Endothelial cell of umbilical vein (primary cell): ENCODE measurements at regions not wholly inside any gene's neighbourhood (a gene's known extent, or its start where the extent isn't known, plus 50 kb on each side); places are given as distances from the start of the nearest gene placed in this dataset.
A peak's percentile ranks its signal among the peaks of the same experiment; 100 is the strongest.

Experiments used
- BruUV-seq: library from RNA; stranded (reverse); fragments of 400-500 nt; replicated peaks from 2 replicates; lab custom pipeline; 2021; lab: Mats Ljungman, UMichigan
- CTCF ChIA-PET: fragments of 300-600, 350-600 bp; sonication (Branson Sonifier 250); formaldehyde crosslinking; loops from one replicate; lab custom pipeline; 2021; ENCODE audit warnings: antibody characterized with exemption, inconsistent platforms; lab: Charles Lee
- POLR2A ChIA-PET: fragments of 300-600, 350-600 bp; sonication (Branson Sonifier 250); formaldehyde crosslinking; loops from one replicate; lab custom pipeline; 2021; ENCODE audit warnings: antibody characterized with exemption, inconsistent platforms; lab: Charles Lee
- DNase-seq: peaks from one replicate; pipeline ENCODE4 v3.0.0-alpha.2; 2011; ENCODE audit warnings: low read depth, low spot score
- FAIRE-seq: peaks from 2 replicates; lab custom pipeline; 2011; peaks lifted over from hg19 to GRCh38; lab: Jason Lieb, UNC
- H2AFZ ChIP-seq: 2 replicates; pipeline ENCODE4 v1.6.0; 2012; ENCODE audit warnings: low read depth, low read length, control low read depth, inconsistent platforms
- H3K27ac ChIP-seq: 2 replicates; pipeline ENCODE4 v1.5.1; 2011; ENCODE audit warnings: low read depth, mild to moderate bottlenecking, control low read depth, low read length, moderate library complexity; ENCODE audit not compliant: insufficient read depth
- H3K27me3 ChIP-seq, 2 experiments: 2 replicates each; pipeline versions ENCODE4 v1.6.0 to v1.6.1; 2011; ENCODE audit warnings: low read length in 2 of 2, mixed read lengths in 1 of 2; ENCODE audit not compliant: control insufficient read depth in 2 of 2, insufficient read depth in 2 of 2
- H3K36me3 ChIP-seq, 2 experiments: 2 replicates in 1 of 2; 3 replicates in 1 of 2; pipeline ENCODE4 v1.5.1; 2011; ENCODE audit warnings: low read length in 2 of 2, mild to moderate bottlenecking in 1 of 2, moderate library complexity in 1 of 2; ENCODE audit not compliant: control insufficient read depth in 2 of 2, insufficient read depth in 2 of 2; ENCODE audit errors: extremely low read depth in 1 of 2
- H3K4me1 ChIP-seq: 3 replicates; pipeline ENCODE4 v1.5.1; 2011; ENCODE audit warnings: mild to moderate bottlenecking, low read length; ENCODE audit not compliant: control insufficient read depth, insufficient read depth; ENCODE audit errors: extremely low read depth
- H3K4me2 ChIP-seq: 2 replicates; pipeline ENCODE4 v1.6.1; 2011; ENCODE audit warnings: low read length, control low read depth, mixed read lengths; ENCODE audit not compliant: insufficient read depth
- H3K4me3 ChIP-seq, 3 experiments: fragments of 200-600 bp in 1 of 3; sonication (generic), shearing (Covaris generic) in 1 of 3; replicated peaks in 1 of 3; 2 replicates each; pipeline ENCODE4 v1.5.1; 2011 to 2016; ENCODE audit warnings: control low read depth in 3 of 3, low read length in 3 of 3, mild to moderate bottlenecking in 2 of 3, inconsistent platforms in 1 of 3, low read depth in 1 of 3, moderate library complexity in 1 of 3; ENCODE audit not compliant: insufficient read depth in 1 of 3
- H3K79me2 ChIP-seq: 2 replicates; pipeline ENCODE4 v1.6.0; 2012; ENCODE audit warnings: low read length, inconsistent platforms; ENCODE audit not compliant: control insufficient read depth, insufficient read depth
- H3K9ac ChIP-seq: replicated peaks from 2 replicates; pipeline ENCODE3; 2011; ENCODE audit warnings: low read length, control low read depth; ENCODE audit not compliant: insufficient read depth; ENCODE audit errors: extremely low read depth
- H3K9me1 ChIP-seq: replicated peaks from 3 replicates; pipeline ENCODE4 v1.6.0; 2011; ENCODE audit warnings: mild to moderate bottlenecking, low read length; ENCODE audit not compliant: control insufficient read depth, insufficient read depth; ENCODE audit errors: extremely low read depth
- H3K9me3 ChIP-seq: replicated peaks from 2 replicates; pipeline ENCODE4 v1.5.1; 2012; ENCODE audit warnings: low read length, inconsistent platforms; ENCODE audit not compliant: control insufficient read depth, insufficient read depth
- H4K20me1 ChIP-seq: replicated peaks from 2 replicates; pipeline ENCODE3; 2011; ENCODE audit warnings: mild to moderate bottlenecking, low read length; ENCODE audit not compliant: control insufficient read depth, insufficient read depth; ENCODE audit errors: extremely low read depth
- EZH2 ChIP-seq: IDR thresholded peaks from 2 replicates; pipeline ENCODE4 v1.6.1; 2012; ENCODE audit warnings: borderline replicate concordance, low read depth, mild to moderate bottlenecking, moderate library complexity, low read length, inconsistent platforms; ENCODE audit not compliant: severe bottlenecking
- FOS ChIP-seq: IDR thresholded peaks from 2 replicates; pipeline ENCODE4 v1.6.1; 2011; ENCODE audit warnings: mild to moderate bottlenecking, low read length, moderate library complexity, borderline replicate concordance; ENCODE audit not compliant: insufficient read depth
- GATA2 ChIP-seq: IDR thresholded peaks from 2 replicates; pipeline ENCODE4 v1.7.0; 2011; ENCODE audit warnings: low read depth, mild to moderate bottlenecking, moderate library complexity, mixed read lengths, low read length; ENCODE audit not compliant: insufficient read length, insufficient read depth
- JUN ChIP-seq: IDR thresholded peaks from 2 replicates; pipeline ENCODE4 v1.6.1; 2011; ENCODE audit warnings: borderline replicate concordance, low read depth; ENCODE audit not compliant: insufficient read length, insufficient read depth
- MAX ChIP-seq: IDR thresholded peaks from 2 replicates; pipeline ENCODE4 v1.6.1; 2011; ENCODE audit not compliant: insufficient read depth, insufficient read length
- MYC ChIP-seq: IDR thresholded peaks from one replicate; pipeline ENCODE4 v1.6.1; 2011; ENCODE audit warnings: mild to moderate bottlenecking, low read depth, low read length
- POLR2A ChIP-seq: IDR thresholded peaks from 2 replicates; pipeline ENCODE4 v1.6.1; 2012; ENCODE audit warnings: low read depth, mild to moderate bottlenecking, control low read depth, low read length
- POLR2AphosphoS5 ChIP-seq: IDR thresholded peaks from 2 replicates; pipeline ENCODE4 v1.6.1; 2012; ENCODE audit warnings: low read depth, mild to moderate bottlenecking, control low read depth, low read length, moderate library complexity; ENCODE audit not compliant: insufficient read depth
- dilution Hi-C: fragments of 300-500 bp; cut with MboI; formaldehyde crosslinking; loops from one replicate; pipeline ENCODE4 v1.15.0; 2019; ENCODE audit warnings: low sequenced_read_pairs; ENCODE audit not compliant: extremely low pct_ligation_motif_present
- intact Hi-C: fragments of 100-400 bp; cut with micrococcal nuclease; formaldehyde crosslinking; loops from one replicate; pipeline ENCODE4 v1.10.0; 2022
- TF ChIP-seq, protein P1 (sequence below), 2 donors: IDR thresholded peaks; 1 replicate in 1 of 2; 2 replicates in 1 of 2; pipeline ENCODE4 v1.5.1; 2011; ENCODE audit warnings: low read length in 2 of 2, mild to moderate bottlenecking in 2 of 2, moderate library complexity in 2 of 2, control low read depth in 1 of 2, inconsistent platforms in 1 of 2, low read depth in 1 of 2; ENCODE audit not compliant: insufficient read depth in 1 of 2; ENCODE audit errors: extremely low read depth in 1 of 2

GRCh38 chr9:69980591-69980990 lies 63.1 kb upstream of the MAMDC2 start:
- no peak overlapping the region for H3K9ac ChIP-seq
- no peak for TF ChIP-seq MYC
- TF ChIP-seq, protein P1, sequence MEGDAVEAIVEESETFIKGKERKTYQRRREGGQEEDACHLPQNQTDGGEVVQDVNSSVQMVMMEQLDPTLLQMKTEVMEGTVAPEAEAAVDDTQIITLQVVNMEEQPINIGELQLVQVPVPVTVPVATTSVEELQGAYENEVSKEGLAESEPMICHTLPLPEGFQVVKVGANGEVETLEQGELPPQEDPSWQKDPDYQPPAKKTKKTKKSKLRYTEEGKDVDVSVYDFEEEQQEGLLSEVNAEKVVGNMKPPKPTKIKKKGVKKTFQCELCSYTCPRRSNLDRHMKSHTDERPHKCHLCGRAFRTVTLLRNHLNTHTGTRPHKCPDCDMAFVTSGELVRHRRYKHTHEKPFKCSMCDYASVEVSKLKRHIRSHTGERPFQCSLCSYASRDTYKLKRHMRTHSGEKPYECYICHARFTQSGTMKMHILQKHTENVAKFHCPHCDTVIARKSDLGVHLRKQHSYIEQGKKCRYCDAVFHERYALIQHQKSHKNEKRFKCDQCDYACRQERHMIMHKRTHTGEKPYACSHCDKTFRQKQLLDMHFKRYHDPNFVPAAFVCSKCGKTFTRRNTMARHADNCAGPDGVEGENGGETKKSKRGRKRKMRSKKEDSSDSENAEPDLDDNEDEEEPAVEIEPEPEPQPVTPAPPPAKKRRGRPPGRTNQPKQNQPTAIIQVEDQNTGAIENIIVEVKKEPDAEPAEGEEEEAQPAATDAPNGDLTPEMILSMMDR (IDR thresholded peaks at IDR 0.05; ENCODE audit: extremely low read depth in 1 of 2, insufficient read depth in 1 of 2, low read depth in 1 of 2, low read length in 2 of 2), result no peak
- TF ChIP-seq FOS, result no peak
- TF ChIP-seq GATA2, result no peak
- no peaks in the 10 kb centered on the region for H3K27me3 ChIP-seq
- dilution Hi-C loops (no loop called here), intact Hi-C loops (no loop called here)
- CTCF ChIA-PET, result interaction anchor here (1.2 kb wide), 2 partner anchors 9 to 64 kb away, joined by 3 to 7 read pairs; no protein-coding TSS in a partner anchor
- no peaks in the 10 kb centered on the region for H3K9me1 ChIP-seq
- no peaks in the 10 kb centered on the region for H3K79me2 ChIP-seq
- no peaks in the 10 kb centered on the region for H3K9me3 ChIP-seq
- H3K27ac ChIP-seq, result no peak overlapping the region
- DNase-seq (no peak), FAIRE-seq (no peak)
- H3K4me1 ChIP-seq, result peaks cover 17% of the 10 kb centered on the region
- H2AFZ ChIP-seq, result no peak overlapping the region
- POLR2A ChIA-PET, result no interaction called here
- no peak overlapping the region for H3K4me2 ChIP-seq
- no TSS peak for BruUV-seq
- no peaks in the 10 kb centered on the region for H3K36me3 ChIP-seq
- H4K20me1 ChIP-seq, result no peaks in the 10 kb centered on the region
- H3K4me3 ChIP-seq, result no peak overlapping the region

GRCh38 chr9:69981686-69982445 lies 61.8 kb upstream of the MAMDC2 start:
- dilution Hi-C loops, result no loop called here
- no peaks in the 10 kb centered on the region for H4K20me1 ChIP-seq
- no peak overlapping the region for H3K9ac ChIP-seq
- intact Hi-C loops, result no loop called here
- no peaks in the 10 kb centered on the region for H3K9me3 ChIP-seq
- no peaks in the 10 kb centered on the region for H3K79me2 ChIP-seq
- peaks cover 8% of the 10 kb centered on the region for H3K4me1 ChIP-seq
- ChIA-PET CTCF (interaction anchor here (0.7 to 2.4 kb wide), 6 partner anchors 10 to 132 kb away, joined by 3 to 15 read pairs (median 5); no protein-coding TSS in a partner anchor), POLR2A (no interaction called here)
- H2AFZ ChIP-seq, result peak overlapping the region; percentile 15
- no peak overlapping the region for H3K4me3 ChIP-seq
- no peaks in the 10 kb centered on the region for H3K27me3 ChIP-seq
- DNase-seq (peak; percentile 32), FAIRE-seq (peak; percentile 24)
- H3K27ac ChIP-seq, result no peak overlapping the region
- TF ChIP-seq MAX (no peak), FOS (no peak), POLR2A (no peak), GATA2 (no peak), JUN (no peak), POLR2AphosphoS5 (no peak), EZH2 (no peak), MYC (no peak)
- TF ChIP-seq, protein P1 (IDR thresholded peaks at IDR 0.05; ENCODE audit: extremely low read depth in 1 of 2, insufficient read depth in 1 of 2, low read depth in 1 of 2, low read length in 2 of 2), result no peak
- no peaks in the 10 kb centered on the region for H3K9me1 ChIP-seq
- no peaks in the 10 kb centered on the region for H3K36me3 ChIP-seq
- BruUV-seq, result no TSS peak
- H3K4me2 ChIP-seq, result no peak overlapping the region
